Panc1 (cell line): ENCODE measurements at regions not wholly inside any gene's neighbourhood (a gene's known extent, or its start where the extent isn't known, plus 50 kb on each side); places are given as distances from the start of the nearest gene placed in this dataset.
A peak's percentile ranks its signal among the peaks of the same experiment; 100 is the strongest.

Source experiments
- ATAC-seq: fragments of 200-7000 bp; cut with Tn5 transposase; 2 replicates; pipeline ENCODE4 v1.9.1; 2020; ENCODE audit warnings: mild to moderate bottlenecking, moderate library complexity
- BruUV-seq: library from RNA; stranded (reverse); fragments of 400-500 nt; replicated peaks from 2 replicates; lab custom pipeline; 2021; lab: Mats Ljungman, UMichigan
- CTCF ChIA-PET: fragments of 300-600 bp; sonication (Branson Sonifier 250); formaldehyde crosslinking; loops from one replicate; lab custom pipeline; 2022; ENCODE audit warnings: antibody characterized with exemption; lab: Charles Lee
- POLR2A ChIA-PET: fragments of 300-600 bp; sonication (Branson Sonifier 250); formaldehyde crosslinking; loops from one replicate; lab custom pipeline; 2022; ENCODE audit warnings: antibody characterized with exemption; lab: Charles Lee
- DNase-seq: peaks from one replicate; pipeline ENCODE4 v3.0.0-alpha.2; 2010; ENCODE audit warnings: low read depth, low spot score
- H3K27ac ChIP-seq: 2 replicates; pipeline ENCODE4 v1.5.1; 2011; ENCODE audit warnings: mild to moderate bottlenecking, low read length, inconsistent platforms
- H3K27me3 ChIP-seq: fragments of 200-500 bp; sonication (Bioruptor generic); 2 replicates; pipeline ENCODE4 v1.6.0; 2014; ENCODE audit warnings: low read length, inconsistent platforms; ENCODE audit not compliant: control insufficient read depth, insufficient read depth
- H3K36me3 ChIP-seq: fragments of 200-500 bp; sonication (Bioruptor generic); 2 replicates; pipeline ENCODE4 v1.5.1; 2014; ENCODE audit warnings: inconsistent platforms, mild to moderate bottlenecking, low read length, moderate library complexity; ENCODE audit not compliant: control insufficient read depth, insufficient read depth
- H3K4me1 ChIP-seq: 2 replicates; pipeline ENCODE4 v1.5.1; 2011; ENCODE audit warnings: inconsistent platforms, mild to moderate bottlenecking, low read length, moderate library complexity; ENCODE audit not compliant: control insufficient read depth, insufficient read depth
- H3K4me3 ChIP-seq, 2 experiments: 2 replicates each; pipeline ENCODE4 v1.5.1; 2011 to 2012; ENCODE audit warnings: low read depth in 2 of 2, low read length in 2 of 2, mild to moderate bottlenecking in 2 of 2, inconsistent platforms in 1 of 2, moderate library complexity in 1 of 2
- H3K9me3 ChIP-seq: fragments of 200-500 bp; sonication (Bioruptor generic); 2 replicates; pipeline ENCODE4 v1.5.1; 2014; ENCODE audit warnings: low read depth, mild to moderate bottlenecking, inconsistent platforms, low read length, moderate library complexity; ENCODE audit not compliant: control insufficient read depth, insufficient read depth
- POLR2AphosphoS5 ChIP-seq: IDR thresholded peaks from 2 replicates; pipeline ENCODE4 v1.6.1; 2012; ENCODE audit warnings: mild to moderate bottlenecking, low read depth, low read length, moderate library complexity
- SIN3A ChIP-seq: IDR thresholded peaks from 2 replicates; pipeline ENCODE4 v1.6.1; 2012; ENCODE audit warnings: low read depth, mild to moderate bottlenecking, low read length, moderate library complexity, borderline replicate concordance; ENCODE audit not compliant: insufficient read depth
- TCF7L2 ChIP-seq: IDR thresholded peaks from 2 replicates; pipeline ENCODE4 v1.6.1; 2011; ENCODE audit warnings: mild to moderate bottlenecking, low read depth, low read length, inconsistent platforms
- in situ Hi-C: cut with HindIII; loops from 2 replicates; pipeline ENCODE4 v1.10.0; 2016; ENCODE audit warnings: low sequenced_read_pairs, low pct_unique_long_range_greater_than_20kb
- intact Hi-C: fragments of 100-400 bp; cut with micrococcal nuclease; formaldehyde crosslinking; loops from one replicate; pipeline ENCODE4 v1.10.0; 2022; ENCODE audit not compliant: unreplicated experiment
- TF ChIP-seq, protein P1 (sequence below): fragments of 450-650 bp; IDR thresholded peaks from 2 replicates; pipeline ENCODE4 v1.5.1; 2017; ENCODE audit warnings: mild to moderate bottlenecking
- TF ChIP-seq, protein P2 (sequence below), 2 experiments: IDR thresholded peaks; 2 replicates each; pipeline ENCODE4 v1.6.1; 2011 to 2012; ENCODE audit warnings: low read depth in 2 of 2, control low read depth in 1 of 2, low read length in 1 of 2, mild to moderate bottlenecking in 1 of 2, moderate library complexity in 1 of 2; ENCODE audit not compliant: insufficient read depth in 1 of 2

DNA sequence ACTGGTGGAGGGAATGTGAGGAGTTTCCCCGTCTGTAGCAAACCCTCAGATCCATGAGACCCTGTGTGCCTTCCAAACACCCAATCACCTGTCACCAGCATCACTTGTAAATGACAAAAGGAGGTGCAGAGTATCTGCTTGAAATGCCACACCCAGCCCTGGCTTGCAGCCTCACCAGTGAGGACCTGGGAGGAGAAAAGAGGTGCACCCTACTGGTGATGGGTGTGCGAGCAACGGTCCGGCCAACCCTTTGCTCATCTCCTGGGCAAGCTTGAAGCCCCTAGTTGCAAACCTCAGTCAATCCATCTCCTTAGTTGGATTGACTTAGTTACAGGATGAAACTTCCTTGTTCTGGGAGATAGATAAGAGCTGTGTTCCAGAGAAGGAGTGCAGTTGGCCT, 62.4 kb upstream of the WAPL start:
- TF ChIP-seq POLR2AphosphoS5 (no peak), SIN3A (no peak), TCF7L2 (no peak)
- TF ChIP-seq, protein P1, sequence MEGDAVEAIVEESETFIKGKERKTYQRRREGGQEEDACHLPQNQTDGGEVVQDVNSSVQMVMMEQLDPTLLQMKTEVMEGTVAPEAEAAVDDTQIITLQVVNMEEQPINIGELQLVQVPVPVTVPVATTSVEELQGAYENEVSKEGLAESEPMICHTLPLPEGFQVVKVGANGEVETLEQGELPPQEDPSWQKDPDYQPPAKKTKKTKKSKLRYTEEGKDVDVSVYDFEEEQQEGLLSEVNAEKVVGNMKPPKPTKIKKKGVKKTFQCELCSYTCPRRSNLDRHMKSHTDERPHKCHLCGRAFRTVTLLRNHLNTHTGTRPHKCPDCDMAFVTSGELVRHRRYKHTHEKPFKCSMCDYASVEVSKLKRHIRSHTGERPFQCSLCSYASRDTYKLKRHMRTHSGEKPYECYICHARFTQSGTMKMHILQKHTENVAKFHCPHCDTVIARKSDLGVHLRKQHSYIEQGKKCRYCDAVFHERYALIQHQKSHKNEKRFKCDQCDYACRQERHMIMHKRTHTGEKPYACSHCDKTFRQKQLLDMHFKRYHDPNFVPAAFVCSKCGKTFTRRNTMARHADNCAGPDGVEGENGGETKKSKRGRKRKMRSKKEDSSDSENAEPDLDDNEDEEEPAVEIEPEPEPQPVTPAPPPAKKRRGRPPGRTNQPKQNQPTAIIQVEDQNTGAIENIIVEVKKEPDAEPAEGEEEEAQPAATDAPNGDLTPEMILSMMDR = no peak; the same call in 1 of the 2 replicates
- TF ChIP-seq, protein P2, sequence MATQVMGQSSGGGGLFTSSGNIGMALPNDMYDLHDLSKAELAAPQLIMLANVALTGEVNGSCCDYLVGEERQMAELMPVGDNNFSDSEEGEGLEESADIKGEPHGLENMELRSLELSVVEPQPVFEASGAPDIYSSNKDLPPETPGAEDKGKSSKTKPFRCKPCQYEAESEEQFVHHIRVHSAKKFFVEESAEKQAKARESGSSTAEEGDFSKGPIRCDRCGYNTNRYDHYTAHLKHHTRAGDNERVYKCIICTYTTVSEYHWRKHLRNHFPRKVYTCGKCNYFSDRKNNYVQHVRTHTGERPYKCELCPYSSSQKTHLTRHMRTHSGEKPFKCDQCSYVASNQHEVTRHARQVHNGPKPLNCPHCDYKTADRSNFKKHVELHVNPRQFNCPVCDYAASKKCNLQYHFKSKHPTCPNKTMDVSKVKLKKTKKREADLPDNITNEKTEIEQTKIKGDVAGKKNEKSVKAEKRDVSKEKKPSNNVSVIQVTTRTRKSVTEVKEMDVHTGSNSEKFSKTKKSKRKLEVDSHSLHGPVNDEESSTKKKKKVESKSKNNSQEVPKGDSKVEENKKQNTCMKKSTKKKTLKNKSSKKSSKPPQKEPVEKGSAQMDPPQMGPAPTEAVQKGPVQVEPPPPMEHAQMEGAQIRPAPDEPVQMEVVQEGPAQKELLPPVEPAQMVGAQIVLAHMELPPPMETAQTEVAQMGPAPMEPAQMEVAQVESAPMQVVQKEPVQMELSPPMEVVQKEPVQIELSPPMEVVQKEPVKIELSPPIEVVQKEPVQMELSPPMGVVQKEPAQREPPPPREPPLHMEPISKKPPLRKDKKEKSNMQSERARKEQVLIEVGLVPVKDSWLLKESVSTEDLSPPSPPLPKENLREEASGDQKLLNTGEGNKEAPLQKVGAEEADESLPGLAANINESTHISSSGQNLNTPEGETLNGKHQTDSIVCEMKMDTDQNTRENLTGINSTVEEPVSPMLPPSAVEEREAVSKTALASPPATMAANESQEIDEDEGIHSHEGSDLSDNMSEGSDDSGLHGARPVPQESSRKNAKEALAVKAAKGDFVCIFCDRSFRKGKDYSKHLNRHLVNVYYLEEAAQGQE (IDR thresholded peaks at IDR 0.05; ENCODE audit: insufficient read depth in 1 of 2, low read depth in 2 of 2, low read length in 1 of 2) = no peak
- Histone ChIP-seq H3K4me1 (no peaks in the 10 kb centered on the region), H3K36me3 (no peaks in the 10 kb centered on the region), H3K27ac (no peak overlapping the region), H3K4me3 (no peak overlapping the region), H3K9me3 (no peaks in the 10 kb centered on the region), H3K27me3 (no peaks in the 10 kb centered on the region)
- ChIA-PET CTCF (interaction anchor here (0.6 kb wide), 1 partner anchor 631 kb away, joined by 5 read pairs; no protein-coding TSS in a partner anchor), POLR2A (no interaction called here)
- in situ Hi-C loops = no loop called here
- BruUV-seq = no TSS peak
- DNase-seq (no peak), ATAC-seq (peak; percentile 49; the same call in 1 of the 2 replicates)
- intact Hi-C loops = no loop called here

DNA sequence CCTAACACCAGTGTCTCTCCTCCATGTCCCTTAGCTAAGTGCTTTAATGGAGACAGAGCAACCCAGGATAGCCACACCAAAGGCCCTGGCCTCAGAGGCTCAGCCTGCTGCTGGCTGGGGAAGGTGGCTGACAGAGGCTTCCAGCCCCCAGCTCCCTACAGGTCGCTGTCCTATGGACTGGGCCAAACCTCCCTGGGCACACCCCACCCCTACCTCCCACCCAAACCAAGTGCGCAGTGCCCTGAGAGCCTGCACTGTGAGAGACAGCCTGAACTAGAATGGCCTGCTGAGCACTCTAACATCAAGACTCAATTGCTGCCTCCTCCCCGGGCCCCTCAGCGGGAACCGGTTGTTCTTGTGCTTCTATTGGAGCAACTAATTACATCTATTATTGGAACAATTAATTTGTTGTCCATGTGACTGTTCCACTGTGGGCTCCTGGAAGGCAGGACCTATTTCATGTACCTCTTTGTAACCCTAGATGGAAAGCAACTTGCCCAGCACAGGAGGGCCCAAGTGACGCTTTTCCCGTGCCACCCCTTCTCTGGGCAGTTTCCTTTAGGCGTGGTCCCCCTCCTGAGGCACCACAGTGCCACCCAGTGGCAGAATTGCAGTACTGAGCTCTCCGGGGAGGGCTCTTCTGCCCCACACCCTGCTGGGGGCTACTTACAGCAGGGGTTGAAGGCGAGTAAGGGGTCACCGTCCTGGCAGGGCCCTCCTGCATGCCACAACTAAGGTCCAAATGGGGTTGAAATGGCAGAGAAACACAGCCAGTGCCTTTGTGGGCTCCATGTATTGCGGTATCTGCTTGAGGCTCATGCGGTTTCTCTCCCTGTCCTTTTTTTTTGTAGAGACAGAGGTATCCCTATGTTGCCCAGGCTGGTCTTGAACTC, 63.7 kb upstream of the WAPL start:
- POLR2A ChIA-PET = interaction anchor here (0.6 kb wide), 1 partner anchor 20 kb away, joined by 3 read pairs; no protein-coding TSS in a partner anchor
- H3K9me3 ChIP-seq = no peaks in the 10 kb centered on the region
- H3K4me3 ChIP-seq = no peak overlapping the region
- no peaks in the 10 kb centered on the region for H3K36me3 ChIP-seq
- DNase-seq (peak; percentile 64), ATAC-seq (peak; percentile 96)
- H3K27ac ChIP-seq = peak overlapping the region; percentile 30
- TF ChIP-seq, protein P1 = peak; percentile 98
- TF ChIP-seq, protein P2 (IDR thresholded peaks at IDR 0.05; ENCODE audit: insufficient read depth in 1 of 2, low read depth in 2 of 2, low read length in 1 of 2) = no peak
- TF ChIP-seq TCF7L2 = no peak
- CTCF ChIA-PET = interaction anchor here (0.6 to 1.0 kb wide), 10 partner anchors 9 to 187 kb away, joined by 3 to 8 read pairs (median 4); no protein-coding TSS in a partner anchor
- no peaks in the 10 kb centered on the region for H3K27me3 ChIP-seq
- BruUV-seq = no TSS peak
- in situ Hi-C loops = no loop called here
- H3K4me1 ChIP-seq = no peaks in the 10 kb centered on the region
- intact Hi-C loops = loop anchor here (1.0 to 5.0 kb wide), 2 partner anchors 63 to 186 kb away; partner anchors contain the start of gene WAPL
